Activated CD8-positive, alpha-beta T cell treated with anti-CD3 and anti-CD28 coated beads, Interleukin-2, amount 10 ng/mL, durations not matched to agents 7 days and 5 days (primary cell): ENCODE measurements at regions not wholly inside any gene's neighbourhood (a gene's known extent, or its start where the extent isn't known, plus 50 kb on each side); places are given as distances from the start of the nearest gene placed in this dataset.
A peak's percentile ranks its signal among the peaks of the same experiment; 100 is the strongest.

Source experiments
- ATAC-seq: fragments of 150-1000 bp; cut with Tn5 transposase; one replicate; pipeline ENCODE4 v1.10.0; 2021; ENCODE audit warnings: moderate library complexity
- CTCF ChIA-PET: fragments of 350-600 bp; sonication (Branson Sonifier 250); formaldehyde crosslinking; loops from one replicate; lab custom pipeline; 2021; ENCODE audit warnings: antibody characterized with exemption; lab: Charles Lee
- POLR2A ChIA-PET: fragments of 350-600 bp; sonication (Branson Sonifier 250); formaldehyde crosslinking; loops from one replicate; lab custom pipeline; 2021; ENCODE audit warnings: antibody characterized with exemption; lab: Charles Lee
- DNase-seq: peaks from one replicate; pipeline ENCODE4 v3.0.0-alpha.2; 2020
- H3K27ac Mint-ChIP-seq: one replicate; pipeline ENCODE4 v1.8.0; 2021; ENCODE audit warnings: mild to moderate bottlenecking, mixed read lengths
- H3K27me3 Mint-ChIP-seq: one replicate; pipeline ENCODE4 v1.8.0; 2021; ENCODE audit warnings: low read depth, mixed read lengths
- H3K36me3 Mint-ChIP-seq: one replicate; pipeline ENCODE4 v1.8.0; 2021; ENCODE audit warnings: low read depth, mixed read lengths
- H3K4me1 Mint-ChIP-seq: one replicate; pipeline ENCODE4 v1.8.0; 2021; ENCODE audit warnings: low read depth, mixed read lengths
- H3K4me3 Mint-ChIP-seq: one replicate; pipeline ENCODE4 v1.8.0; 2021; ENCODE audit warnings: mild to moderate bottlenecking, mixed read lengths
- H3K9me3 Mint-ChIP-seq: one replicate; pipeline ENCODE4 v1.8.0; 2022; ENCODE audit warnings: mixed read lengths; ENCODE audit not compliant: insufficient read depth

- CTCF ChIA-PET, result no interaction called here
- DNase-seq, result no peak
- no peak overlapping the region for H3K4me3 Mint-ChIP-seq
- peaks cover 3% of the 10 kb centered on the region for H3K36me3 Mint-ChIP-seq
- H3K27ac Mint-ChIP-seq, result no peak overlapping the region
- no peaks in the 10 kb centered on the region for H3K27me3 Mint-ChIP-seq
- POLR2A ChIA-PET, result interaction anchor here (0.7 kb wide), 1 partner anchor 1977 kb away, joined by 3 read pairs; no protein-coding TSS in a partner anchor
- H3K4me1 Mint-ChIP-seq, result peaks cover 38% of the 10 kb centered on the region
- ATAC-seq, result no peak
- no peaks in the 10 kb centered on the region for H3K9me3 Mint-ChIP-seq
Measured at GRCh38 chr2:217438821-217439220, 564.0 kb downstream of the TNS1 start.

- ChIA-PET CTCF (no interaction called here), POLR2A (interaction anchor here (0.6 kb wide), 1 partner anchor 745 kb away, joined by 3 read pairs; no protein-coding TSS in a partner anchor)
- H3K27me3 Mint-ChIP-seq, result no peaks in the 10 kb centered on the region
- H3K27ac Mint-ChIP-seq, result no peak overlapping the region
- DNase-seq, result no peak
- no peak for ATAC-seq
- H3K36me3 Mint-ChIP-seq, result peaks cover 5% of the 10 kb centered on the region
- H3K9me3 Mint-ChIP-seq, result no peaks in the 10 kb centered on the region
- peaks cover 45% of the 10 kb centered on the region for H3K4me1 Mint-ChIP-seq
- no peak overlapping the region for H3K4me3 Mint-ChIP-seq
Measured at GRCh38 chr2:217438136-217438535, 564.7 kb downstream of the TNS1 start.

- Mint-ChIP-seq H3K9me3 (no peaks in the 10 kb centered on the region), H3K36me3 (peaks cover 2% of the 10 kb centered on the region), H3K27ac (no peak overlapping the region), H3K27me3 (no peaks in the 10 kb centered on the region), H3K4me1 (peaks cover 51% of the 10 kb centered on the region), H3K4me3 (no peak overlapping the region)
- POLR2A ChIA-PET, result interaction anchor here (0.6 kb wide), 1 partner anchor 744 kb away, joined by 3 read pairs; no protein-coding TSS in a partner anchor
- ATAC-seq, result no peak
- no peak for DNase-seq
- CTCF ChIA-PET, result no interaction called here
Measured at GRCh38 chr2:217437290-217437870, 565.4 kb downstream of the TNS1 start.

- Mint-ChIP-seq H3K4me1 (peaks cover 58% of the 10 kb centered on the region), H3K36me3 (peaks cover 5% of the 10 kb centered on the region), H3K27me3 (no peaks in the 10 kb centered on the region), H3K27ac (no peak overlapping the region), H3K9me3 (no peaks in the 10 kb centered on the region), H3K4me3 (no peak overlapping the region)
- ChIA-PET CTCF (no interaction called here), POLR2A (no interaction called here)
- ATAC-seq (no peak), DNase-seq (no peak)
Measured at GRCh38 chr2:217436386-217436785, 566.4 kb downstream of the TNS1 start.

GRCh38 chr2:217434180-217434975, 568.4 kb downstream of the TNS1 start:
- peaks cover 44% of the 10 kb centered on the region for H3K4me1 Mint-ChIP-seq

GRCh38 chr2:217433522-217433921, 569.3 kb downstream of the TNS1 start:
- Mint-ChIP-seq H3K4me3 (peak overlapping the region; percentile 13), H3K27ac (peak overlapping the region; percentile 68), H3K4me1 (peaks cover 37% of the 10 kb centered on the region), H3K9me3 (no peaks in the 10 kb centered on the region), H3K27me3 (no peaks in the 10 kb centered on the region), H3K36me3 (peaks cover 5% of the 10 kb centered on the region)
- peak; percentile 46 for ATAC-seq
- ChIA-PET CTCF (no interaction called here), POLR2A (no interaction called here)
- DNase-seq, result peak; percentile 35

More at GRCh38 chr2:217434180-217434975, 568.4 kb downstream of the TNS1 start:
- ChIA-PET POLR2A (no interaction called here), CTCF (no interaction called here)
- peak; percentile 63 for DNase-seq
- Mint-ChIP-seq H3K27me3 (no peaks in the 10 kb centered on the region), H3K9me3 (no peaks in the 10 kb centered on the region), H3K27ac (peak overlapping the region; percentile 68), H3K36me3 (peaks cover 5% of the 10 kb centered on the region), H3K4me3 (peak overlapping the region; percentile 13)
- ATAC-seq, result peak; percentile 93

GRCh38 chr2:217431577-217432269, 571.1 kb downstream of the TNS1 start:
- no peak for DNase-seq
- H3K27me3 Mint-ChIP-seq, result no peaks in the 10 kb centered on the region
- H3K4me1 Mint-ChIP-seq, result peaks cover 37% of the 10 kb centered on the region
- ATAC-seq, result no peak
- POLR2A ChIA-PET, result no interaction called here
- no peak overlapping the region for H3K4me3 Mint-ChIP-seq
- H3K27ac Mint-ChIP-seq, result peak overlapping the region; percentile 27
- peaks cover 7% of the 10 kb centered on the region for H3K36me3 Mint-ChIP-seq
- CTCF ChIA-PET, result no interaction called here
- H3K9me3 Mint-ChIP-seq, result no peaks in the 10 kb centered on the region

GRCh38 chr2:217430916-217431576, 571.2 kb upstream of the TNP1 start:
- Mint-ChIP-seq H3K4me1 (peaks cover 35% of the 10 kb centered on the region), H3K4me3 (no peak overlapping the region), H3K9me3 (no peaks in the 10 kb centered on the region), H3K27ac (no peak overlapping the region), H3K27me3 (no peaks in the 10 kb centered on the region), H3K36me3 (peaks cover 7% of the 10 kb centered on the region)
- CTCF ChIA-PET, result no interaction called here
- DNase-seq (no peak), ATAC-seq (no peak)
- POLR2A ChIA-PET, result no interaction called here

- CTCF ChIA-PET, result no interaction called here
- Mint-ChIP-seq H3K4me3 (no peak overlapping the region), H3K27me3 (no peaks in the 10 kb centered on the region), H3K9me3 (no peaks in the 10 kb centered on the region), H3K27ac (no peak overlapping the region), H3K36me3 (peaks cover 7% of the 10 kb centered on the region), H3K4me1 (peaks cover 29% of the 10 kb centered on the region)
- POLR2A ChIA-PET, result no interaction called here
- DNase-seq (no peak), ATAC-seq (no peak)
Measured at GRCh38 chr2:217429981-217430500, 570.2 kb upstream of the TNP1 start.

- H3K9me3 Mint-ChIP-seq, result no peaks in the 10 kb centered on the region
- DNase-seq (no peak), ATAC-seq (no peak)
- H3K4me3 Mint-ChIP-seq, result no peak overlapping the region
- peaks cover 5% of the 10 kb centered on the region for H3K27me3 Mint-ChIP-seq
- no peak overlapping the region for H3K27ac Mint-ChIP-seq
- no peaks in the 10 kb centered on the region for H3K4me1 Mint-ChIP-seq
- H3K36me3 Mint-ChIP-seq, result peaks cover 3% of the 10 kb centered on the region
- ChIA-PET POLR2A (no interaction called here), CTCF (no interaction called here)
Measured at GRCh38 chr2:217421834-217422233, 562.0 kb upstream of the TNP1 start.

GRCh38 chr2:217420854-217421253, 561.0 kb upstream of the TNP1 start:
- Mint-ChIP-seq H3K4me1 (no peaks in the 10 kb centered on the region), H3K27ac (no peak overlapping the region), H3K9me3 (no peaks in the 10 kb centered on the region), H3K36me3 (peaks cover 3% of the 10 kb centered on the region), H3K4me3 (no peak overlapping the region), H3K27me3 (peaks cover 7% of the 10 kb centered on the region)
- no peak for DNase-seq
- ChIA-PET POLR2A (no interaction called here), CTCF (no interaction called here)
- no peak for ATAC-seq
